ENCODE measurements at regions not wholly inside any gene's neighbourhood (a gene's known extent, or its start where the extent isn't known, plus 50 kb on each side); places are given as distances from the start of the nearest gene placed in this dataset.

DNA sequence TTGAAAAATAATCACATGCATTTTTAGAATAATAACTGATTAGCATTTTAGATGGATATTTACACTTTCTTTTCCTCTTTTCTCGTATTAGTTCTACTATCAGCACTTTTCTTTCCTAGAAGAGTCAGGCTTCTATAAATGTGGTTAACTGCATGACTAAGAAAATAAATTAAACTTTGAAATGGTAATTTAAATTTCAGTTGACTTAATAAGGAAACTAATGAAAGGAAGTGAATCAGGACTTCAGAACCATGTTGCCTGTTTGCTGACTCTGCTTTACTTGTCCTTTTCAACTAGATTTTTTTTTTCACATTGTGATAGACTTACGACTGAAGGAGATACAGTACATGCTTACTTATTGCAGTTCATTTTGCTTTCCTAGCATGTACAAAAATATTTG, 1258.2 kb upstream of the EYS start:
- TF ChIP-seq TAF1 (IDR thresholded peaks at IDR 0.05; ENCODE audit: low read depth) = no peak
- TF ChIP-seq NFIC (IDR thresholded peaks at IDR 0.05) = no peak
- TF ChIP-seq CEBPB (IDR thresholded peaks at IDR 0.05) = no peak
- no peak for TF ChIP-seq EGR1 (IDR thresholded peaks at IDR 0.05)
- no peak for TF ChIP-seq CREB1 (IDR thresholded peaks at IDR 0.05; ENCODE audit: low read depth)
- TF ChIP-seq RAD21 (IDR thresholded peaks at IDR 0.05; ENCODE audit: low read depth) = no peak
- no peak for TF ChIP-seq EP300 (IDR thresholded peaks at IDR 0.05; ENCODE audit: borderline replicate concordance)
- TF ChIP-seq TCF12 (IDR thresholded peaks at IDR 0.05; ENCODE audit: low read depth) = no peak
- TF ChIP-seq, protein P1, sequence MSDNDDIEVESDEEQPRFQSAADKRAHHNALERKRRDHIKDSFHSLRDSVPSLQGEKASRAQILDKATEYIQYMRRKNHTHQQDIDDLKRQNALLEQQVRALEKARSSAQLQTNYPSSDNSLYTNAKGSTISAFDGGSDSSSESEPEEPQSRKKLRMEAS (IDR thresholded peaks at IDR 0.05) = no peak
- no peak for TF ChIP-seq TEAD4 (IDR thresholded peaks at IDR 0.05)
- no peak for TF ChIP-seq YY1 (IDR thresholded peaks at IDR 0.05; ENCODE audit: low read depth)
- TF ChIP-seq, protein P2, sequence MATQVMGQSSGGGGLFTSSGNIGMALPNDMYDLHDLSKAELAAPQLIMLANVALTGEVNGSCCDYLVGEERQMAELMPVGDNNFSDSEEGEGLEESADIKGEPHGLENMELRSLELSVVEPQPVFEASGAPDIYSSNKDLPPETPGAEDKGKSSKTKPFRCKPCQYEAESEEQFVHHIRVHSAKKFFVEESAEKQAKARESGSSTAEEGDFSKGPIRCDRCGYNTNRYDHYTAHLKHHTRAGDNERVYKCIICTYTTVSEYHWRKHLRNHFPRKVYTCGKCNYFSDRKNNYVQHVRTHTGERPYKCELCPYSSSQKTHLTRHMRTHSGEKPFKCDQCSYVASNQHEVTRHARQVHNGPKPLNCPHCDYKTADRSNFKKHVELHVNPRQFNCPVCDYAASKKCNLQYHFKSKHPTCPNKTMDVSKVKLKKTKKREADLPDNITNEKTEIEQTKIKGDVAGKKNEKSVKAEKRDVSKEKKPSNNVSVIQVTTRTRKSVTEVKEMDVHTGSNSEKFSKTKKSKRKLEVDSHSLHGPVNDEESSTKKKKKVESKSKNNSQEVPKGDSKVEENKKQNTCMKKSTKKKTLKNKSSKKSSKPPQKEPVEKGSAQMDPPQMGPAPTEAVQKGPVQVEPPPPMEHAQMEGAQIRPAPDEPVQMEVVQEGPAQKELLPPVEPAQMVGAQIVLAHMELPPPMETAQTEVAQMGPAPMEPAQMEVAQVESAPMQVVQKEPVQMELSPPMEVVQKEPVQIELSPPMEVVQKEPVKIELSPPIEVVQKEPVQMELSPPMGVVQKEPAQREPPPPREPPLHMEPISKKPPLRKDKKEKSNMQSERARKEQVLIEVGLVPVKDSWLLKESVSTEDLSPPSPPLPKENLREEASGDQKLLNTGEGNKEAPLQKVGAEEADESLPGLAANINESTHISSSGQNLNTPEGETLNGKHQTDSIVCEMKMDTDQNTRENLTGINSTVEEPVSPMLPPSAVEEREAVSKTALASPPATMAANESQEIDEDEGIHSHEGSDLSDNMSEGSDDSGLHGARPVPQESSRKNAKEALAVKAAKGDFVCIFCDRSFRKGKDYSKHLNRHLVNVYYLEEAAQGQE (IDR thresholded peaks at IDR 0.05; ENCODE audit: low read depth) = no peak
- no peak for TF ChIP-seq ZBTB7A (IDR thresholded peaks at IDR 0.05; ENCODE audit: low read depth)
